ENCODE measurements at regions not wholly inside any gene's neighbourhood (a gene's known extent, or its start where the extent isn't known, plus 50 kb on each side); places are given as distances from the start of the nearest gene placed in this dataset.

DNA sequence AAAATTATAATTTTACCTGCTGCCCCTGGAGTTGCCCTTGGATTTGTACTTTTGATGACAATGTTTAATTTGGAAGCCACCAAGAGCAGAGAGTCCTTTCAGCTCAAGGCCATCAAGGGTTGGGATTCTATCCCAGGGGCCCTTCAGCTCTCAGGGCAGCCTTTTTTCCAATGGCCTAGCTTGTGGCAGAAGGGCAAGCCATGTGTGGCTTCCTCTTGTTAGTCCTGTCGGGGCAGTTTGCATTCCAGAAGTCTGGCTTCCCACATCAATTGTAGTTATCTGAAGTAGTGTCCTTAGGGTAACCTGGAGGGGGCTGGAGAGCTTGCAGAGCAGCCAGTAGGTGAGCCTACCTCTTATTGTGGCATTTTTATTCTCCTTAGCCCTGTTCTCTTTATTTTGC is 569.4 kb downstream of the TRAM1L1 start:
- POLR2A ChIA-PET = no interaction called here
- H3K27me3 ChIP-seq (ENCODE audit: control insufficient read depth, insufficient read depth, low read length) = no peaks in the 10 kb centered on the region
- DNase-seq (ENCODE audit: low read depth, low spot score) (no peak), ATAC-seq (no peak)
- H3K4me3 ChIP-seq (ENCODE audit: low read depth in 2 of 2, low read length in 2 of 2) = no peak overlapping the region
- CTCF ChIA-PET = no interaction called here
- in situ Hi-C loops (cut with HindIII; ENCODE audit: low pct_unique_long_range_greater_than_20kb, low sequenced_read_pairs) = no loop called here
- no peaks in the 10 kb centered on the region for H3K9me3 ChIP-seq (ENCODE audit: control insufficient read depth, insufficient read depth, low read depth, low read length)
- H3K4me1 ChIP-seq (ENCODE audit: control insufficient read depth, insufficient read depth, low read length) = no peaks in the 10 kb centered on the region
- intact Hi-C loops (cut with micrococcal nuclease; ENCODE audit: unreplicated experiment) = no loop called here
- BruUV-seq (replicated peaks) = no TSS peak
- no peak for TF ChIP-seq POLR2AphosphoS5 (IDR thresholded peaks at IDR 0.05; ENCODE audit: low read depth, low read length)
- no peak for TF ChIP-seq TCF7L2 (IDR thresholded peaks at IDR 0.05; ENCODE audit: low read depth, low read length)
- no peaks in the 10 kb centered on the region for H3K36me3 ChIP-seq (ENCODE audit: control insufficient read depth, insufficient read depth, low read length)
- no peak overlapping the region for H3K27ac ChIP-seq (ENCODE audit: low read length)

DNA sequence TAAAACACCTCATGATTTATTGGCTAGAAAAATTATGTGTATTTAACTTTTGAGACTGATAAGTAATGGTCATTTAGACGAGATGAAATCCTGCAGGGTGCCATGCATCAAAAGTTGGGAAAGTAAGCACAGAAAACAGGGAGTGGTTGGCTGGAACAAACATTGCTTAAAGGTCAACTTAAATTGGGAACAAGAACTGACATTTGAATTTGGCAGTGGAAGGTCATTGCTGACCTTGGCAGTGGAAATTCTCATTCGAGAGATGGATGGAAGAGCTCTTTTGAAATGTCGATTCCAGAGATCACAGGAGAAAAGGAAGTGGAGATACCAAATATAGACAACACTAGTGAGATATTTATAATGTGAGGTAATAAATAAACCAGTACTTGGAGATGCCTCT is 572.8 kb downstream of the TRAM1L1 start:
- POLR2A ChIA-PET = no interaction called here
- DNase-seq (ENCODE audit: low read depth, low spot score) (no peak), ATAC-seq (no peak)
- H3K27me3 ChIP-seq (ENCODE audit: control insufficient read depth, insufficient read depth, low read length) = no peaks in the 10 kb centered on the region
- H3K4me3 ChIP-seq (ENCODE audit: low read depth in 2 of 2, low read length in 2 of 2) = no peak overlapping the region
- CTCF ChIA-PET = no interaction called here
- H3K36me3 ChIP-seq (ENCODE audit: control insufficient read depth, insufficient read depth, low read length) = no peaks in the 10 kb centered on the region
- H3K9me3 ChIP-seq (ENCODE audit: control insufficient read depth, insufficient read depth, low read depth, low read length) = no peaks in the 10 kb centered on the region
- in situ Hi-C loops (cut with HindIII; ENCODE audit: low pct_unique_long_range_greater_than_20kb, low sequenced_read_pairs) = no loop called here
- H3K4me1 ChIP-seq (ENCODE audit: control insufficient read depth, insufficient read depth, low read length) = no peaks in the 10 kb centered on the region
- intact Hi-C loops (cut with micrococcal nuclease; ENCODE audit: unreplicated experiment) = no loop called here
- no peak for TF ChIP-seq SIN3A (IDR thresholded peaks at IDR 0.05; ENCODE audit: borderline replicate concordance, insufficient read depth, low read depth, low read length)
- no peak for TF ChIP-seq TCF7L2 (IDR thresholded peaks at IDR 0.05; ENCODE audit: low read depth, low read length)
- TF ChIP-seq POLR2AphosphoS5 (IDR thresholded peaks at IDR 0.05; ENCODE audit: low read depth, low read length) = no peak
- TF ChIP-seq, protein P1, sequence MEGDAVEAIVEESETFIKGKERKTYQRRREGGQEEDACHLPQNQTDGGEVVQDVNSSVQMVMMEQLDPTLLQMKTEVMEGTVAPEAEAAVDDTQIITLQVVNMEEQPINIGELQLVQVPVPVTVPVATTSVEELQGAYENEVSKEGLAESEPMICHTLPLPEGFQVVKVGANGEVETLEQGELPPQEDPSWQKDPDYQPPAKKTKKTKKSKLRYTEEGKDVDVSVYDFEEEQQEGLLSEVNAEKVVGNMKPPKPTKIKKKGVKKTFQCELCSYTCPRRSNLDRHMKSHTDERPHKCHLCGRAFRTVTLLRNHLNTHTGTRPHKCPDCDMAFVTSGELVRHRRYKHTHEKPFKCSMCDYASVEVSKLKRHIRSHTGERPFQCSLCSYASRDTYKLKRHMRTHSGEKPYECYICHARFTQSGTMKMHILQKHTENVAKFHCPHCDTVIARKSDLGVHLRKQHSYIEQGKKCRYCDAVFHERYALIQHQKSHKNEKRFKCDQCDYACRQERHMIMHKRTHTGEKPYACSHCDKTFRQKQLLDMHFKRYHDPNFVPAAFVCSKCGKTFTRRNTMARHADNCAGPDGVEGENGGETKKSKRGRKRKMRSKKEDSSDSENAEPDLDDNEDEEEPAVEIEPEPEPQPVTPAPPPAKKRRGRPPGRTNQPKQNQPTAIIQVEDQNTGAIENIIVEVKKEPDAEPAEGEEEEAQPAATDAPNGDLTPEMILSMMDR (IDR thresholded peaks at IDR 0.05) = no peak
- TF ChIP-seq, protein P2, sequence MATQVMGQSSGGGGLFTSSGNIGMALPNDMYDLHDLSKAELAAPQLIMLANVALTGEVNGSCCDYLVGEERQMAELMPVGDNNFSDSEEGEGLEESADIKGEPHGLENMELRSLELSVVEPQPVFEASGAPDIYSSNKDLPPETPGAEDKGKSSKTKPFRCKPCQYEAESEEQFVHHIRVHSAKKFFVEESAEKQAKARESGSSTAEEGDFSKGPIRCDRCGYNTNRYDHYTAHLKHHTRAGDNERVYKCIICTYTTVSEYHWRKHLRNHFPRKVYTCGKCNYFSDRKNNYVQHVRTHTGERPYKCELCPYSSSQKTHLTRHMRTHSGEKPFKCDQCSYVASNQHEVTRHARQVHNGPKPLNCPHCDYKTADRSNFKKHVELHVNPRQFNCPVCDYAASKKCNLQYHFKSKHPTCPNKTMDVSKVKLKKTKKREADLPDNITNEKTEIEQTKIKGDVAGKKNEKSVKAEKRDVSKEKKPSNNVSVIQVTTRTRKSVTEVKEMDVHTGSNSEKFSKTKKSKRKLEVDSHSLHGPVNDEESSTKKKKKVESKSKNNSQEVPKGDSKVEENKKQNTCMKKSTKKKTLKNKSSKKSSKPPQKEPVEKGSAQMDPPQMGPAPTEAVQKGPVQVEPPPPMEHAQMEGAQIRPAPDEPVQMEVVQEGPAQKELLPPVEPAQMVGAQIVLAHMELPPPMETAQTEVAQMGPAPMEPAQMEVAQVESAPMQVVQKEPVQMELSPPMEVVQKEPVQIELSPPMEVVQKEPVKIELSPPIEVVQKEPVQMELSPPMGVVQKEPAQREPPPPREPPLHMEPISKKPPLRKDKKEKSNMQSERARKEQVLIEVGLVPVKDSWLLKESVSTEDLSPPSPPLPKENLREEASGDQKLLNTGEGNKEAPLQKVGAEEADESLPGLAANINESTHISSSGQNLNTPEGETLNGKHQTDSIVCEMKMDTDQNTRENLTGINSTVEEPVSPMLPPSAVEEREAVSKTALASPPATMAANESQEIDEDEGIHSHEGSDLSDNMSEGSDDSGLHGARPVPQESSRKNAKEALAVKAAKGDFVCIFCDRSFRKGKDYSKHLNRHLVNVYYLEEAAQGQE (IDR thresholded peaks at IDR 0.05; ENCODE audit: insufficient read depth in 1 of 2, low read depth in 2 of 2, low read length in 1 of 2) = no peak
- BruUV-seq (replicated peaks) = no TSS peak
- H3K27ac ChIP-seq (ENCODE audit: low read length) = no peak overlapping the region

DNA sequence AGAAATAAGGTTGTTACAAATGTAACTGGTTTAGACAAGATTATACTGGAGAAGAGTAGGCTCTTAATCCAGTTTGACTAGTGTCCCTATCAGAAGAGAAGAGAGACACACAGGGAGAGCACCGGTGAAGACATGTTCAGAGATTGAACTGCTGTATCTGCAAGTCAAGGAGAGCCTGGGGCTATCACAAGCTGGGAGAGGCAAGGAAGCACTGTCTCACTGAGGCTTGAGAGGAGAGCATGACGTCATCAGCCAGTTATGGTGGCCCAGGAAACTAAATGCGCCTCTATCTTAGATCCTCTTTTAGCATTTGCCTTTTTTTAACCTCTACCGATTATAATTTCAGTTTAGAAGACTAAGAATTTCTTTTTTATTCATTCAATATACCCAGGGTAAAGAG is 583.4 kb downstream of the TRAM1L1 start:
- TF ChIP-seq TCF7L2 (IDR thresholded peaks at IDR 0.05; ENCODE audit: low read depth, low read length) (no peak), POLR2AphosphoS5 (IDR thresholded peaks at IDR 0.05; ENCODE audit: low read depth, low read length) (no peak), SIN3A (IDR thresholded peaks at IDR 0.05; ENCODE audit: borderline replicate concordance, insufficient read depth, low read depth, low read length) (no peak)
- TF ChIP-seq, protein P1 (IDR thresholded peaks at IDR 0.05) = no peak
- TF ChIP-seq, protein P2 (IDR thresholded peaks at IDR 0.05; ENCODE audit: insufficient read depth in 1 of 2, low read depth in 2 of 2, low read length in 1 of 2) = no peak
- H3K27ac ChIP-seq (ENCODE audit: low read length) = no peak overlapping the region
- BruUV-seq (replicated peaks) = no TSS peak
- H3K4me3 ChIP-seq (ENCODE audit: low read depth in 2 of 2, low read length in 2 of 2) = no peak overlapping the region
- ChIA-PET CTCF (no interaction called here), POLR2A (no interaction called here)
- no peak for ATAC-seq
- in situ Hi-C loops (cut with HindIII; ENCODE audit: low pct_unique_long_range_greater_than_20kb, low sequenced_read_pairs) = no loop called here
- H3K4me1 ChIP-seq (ENCODE audit: control insufficient read depth, insufficient read depth, low read length) = no peaks in the 10 kb centered on the region
- intact Hi-C loops (cut with micrococcal nuclease; ENCODE audit: unreplicated experiment) = no loop called here
- DNase-seq (ENCODE audit: low read depth, low spot score) = no peak
- H3K27me3 ChIP-seq (ENCODE audit: control insufficient read depth, insufficient read depth, low read length) = no peaks in the 10 kb centered on the region
- no peaks in the 10 kb centered on the region for H3K9me3 ChIP-seq (ENCODE audit: control insufficient read depth, insufficient read depth, low read depth, low read length)
- no peaks in the 10 kb centered on the region for H3K36me3 ChIP-seq (ENCODE audit: control insufficient read depth, insufficient read depth, low read length)
